HG03175 (cell line): ENCODE measurements at regions not wholly inside any gene's neighbourhood (a gene's known extent, or its start where the extent isn't known, plus 50 kb on each side); places are given as distances from the start of the nearest gene placed in this dataset.

Source experiments
- ATAC-seq: cut with Tn5 transposase; IDR thresholded peaks from one replicate; pipeline ENCODE4 v1.9.1; 2021; ENCODE audit warnings: mild to moderate bottlenecking, moderate library complexity; ENCODE audit not compliant: unreplicated experiment

DNA sequence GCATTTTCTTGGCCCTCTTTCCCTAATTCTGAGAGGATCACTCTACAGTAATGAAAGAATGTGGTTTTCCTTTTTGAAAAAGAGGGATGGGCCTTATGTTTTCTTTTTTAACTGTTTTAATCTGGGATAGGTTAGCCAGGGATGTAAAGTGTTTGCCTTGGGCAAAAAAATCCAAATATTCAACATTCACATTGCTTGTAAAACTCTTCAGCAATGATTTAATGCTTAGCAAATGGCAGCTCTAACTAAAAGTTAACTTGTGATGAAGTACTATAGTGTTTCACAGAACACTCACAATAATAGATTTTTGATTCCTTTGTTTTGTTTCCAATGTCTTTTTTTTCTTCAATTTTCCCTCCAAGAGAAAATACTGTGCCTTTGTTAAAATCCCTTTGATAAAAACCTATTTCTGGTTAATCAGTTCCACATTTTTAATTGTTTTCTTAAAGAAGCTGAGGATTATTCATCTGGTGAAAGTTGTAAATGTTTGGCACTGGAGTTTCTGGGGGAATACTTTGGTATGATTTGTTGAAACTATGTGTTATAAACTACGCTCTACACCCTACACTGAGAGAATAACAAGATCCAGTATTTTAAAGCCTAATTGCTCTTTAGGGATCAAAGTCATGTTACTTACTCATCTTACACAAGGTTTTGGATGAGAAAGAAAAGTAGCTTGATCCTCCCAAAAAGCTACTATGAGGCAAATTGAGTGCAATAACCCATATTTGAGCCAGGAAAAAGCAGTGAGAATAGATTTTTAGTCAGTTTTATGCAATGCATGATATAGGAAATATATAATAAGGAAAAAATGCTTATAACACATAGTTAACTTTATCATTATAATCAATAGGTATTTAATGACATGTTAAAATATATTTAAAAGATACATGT lies 335.8 kb downstream of the EPHA7 start:
- ATAC-seq: no peak

DNA sequence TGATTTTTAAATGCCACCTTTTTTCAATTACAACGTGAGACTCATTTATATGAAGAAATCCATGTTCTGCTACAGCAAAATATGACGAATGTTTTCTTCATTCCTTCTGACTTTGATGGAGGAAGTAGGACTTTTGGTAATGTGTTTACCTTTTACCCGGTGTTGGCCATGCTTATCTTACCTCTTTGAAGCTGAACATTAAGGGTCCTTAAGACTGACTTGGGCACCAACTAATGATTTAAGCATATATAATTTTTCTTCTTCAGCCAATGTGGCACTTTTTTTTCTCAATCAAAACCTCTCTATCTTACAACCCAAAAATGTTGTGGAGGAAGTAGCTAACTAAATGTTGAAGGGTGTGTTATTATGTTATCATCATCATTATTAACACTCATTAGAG lies 337.5 kb downstream of the EPHA7 start:
- ATAC-seq: no peak

DNA sequence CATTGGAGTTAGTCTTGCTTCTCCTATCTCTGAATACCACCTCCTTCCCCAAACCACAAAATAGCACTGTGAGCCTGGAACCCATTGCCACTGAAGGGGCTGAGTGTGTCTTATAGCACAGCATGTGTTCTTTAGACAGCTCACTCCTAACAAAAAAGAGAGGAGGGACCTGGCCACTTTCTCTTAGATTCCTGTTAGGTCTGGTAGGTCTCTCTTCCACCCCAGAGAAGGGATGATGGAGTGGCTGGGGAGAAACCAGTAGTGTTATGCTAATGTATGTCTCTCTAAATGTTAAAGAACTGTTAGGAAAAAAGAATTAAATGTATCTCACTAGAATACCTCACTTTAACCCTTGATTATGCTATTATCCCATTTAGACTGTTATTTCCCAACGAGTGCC lies 340.3 kb downstream of the EPHA7 start:
- ATAC-seq: no peak

DNA sequence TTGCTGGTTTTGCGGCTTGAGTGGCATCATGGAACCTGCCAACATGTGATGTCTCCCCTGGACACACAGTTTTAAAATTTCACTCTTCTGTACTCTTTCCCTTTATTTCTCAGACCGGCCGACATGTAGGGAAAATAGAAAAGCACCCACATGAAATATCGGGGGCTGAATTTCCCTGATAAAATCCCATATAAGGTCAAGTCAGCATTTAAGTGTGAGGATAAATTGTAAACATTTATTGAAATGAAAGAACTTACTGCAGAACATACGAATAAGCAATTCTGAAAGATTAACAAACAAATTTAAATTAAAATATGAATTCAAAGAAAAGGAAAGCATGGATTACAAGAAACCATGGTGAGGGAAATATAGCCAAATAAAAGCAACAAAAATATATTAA lies 345.5 kb downstream of the EPHA7 start:
- ATAC-seq: no peak

DNA sequence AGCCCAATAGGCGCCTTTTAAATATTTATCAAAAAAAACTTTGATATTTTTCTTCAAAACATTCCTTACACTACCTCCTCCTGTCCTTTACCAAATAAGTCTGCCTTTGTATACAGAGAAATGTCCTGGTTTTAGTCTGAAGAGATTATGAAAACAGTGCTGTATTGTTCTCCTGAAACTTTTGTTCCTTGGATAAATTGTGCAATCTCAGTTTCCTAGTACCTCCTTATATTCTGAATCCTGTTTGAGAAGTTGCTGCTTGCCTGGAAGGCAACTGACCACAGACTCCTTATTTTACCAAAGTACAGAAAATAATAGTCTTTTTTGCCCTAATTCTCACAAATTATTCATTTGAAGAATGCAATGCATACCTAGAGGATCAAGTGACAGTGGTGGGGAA lies 349.5 kb downstream of the EPHA7 start:
- no peak for ATAC-seq

DNA sequence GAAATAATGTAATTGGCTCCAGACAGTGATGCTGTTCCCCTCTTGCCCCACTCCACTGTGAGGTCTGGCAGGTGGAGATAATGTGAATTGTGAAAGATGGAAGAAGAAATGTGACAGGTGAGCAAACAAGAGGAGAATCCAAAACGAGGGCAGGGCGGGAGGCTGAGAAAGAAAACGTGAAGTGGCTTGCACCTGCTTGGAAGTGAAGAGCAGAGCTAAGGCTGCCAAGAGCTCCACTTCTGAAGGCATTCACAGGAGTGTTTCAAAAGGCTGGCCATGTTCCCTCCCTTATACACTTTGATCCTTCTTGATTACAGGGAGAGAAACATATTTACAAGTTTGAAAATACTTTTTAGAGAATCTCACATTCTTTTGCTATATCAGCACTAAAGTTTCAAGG lies 359.4 kb downstream of the EPHA7 start:
- ATAC-seq: no peak

DNA sequence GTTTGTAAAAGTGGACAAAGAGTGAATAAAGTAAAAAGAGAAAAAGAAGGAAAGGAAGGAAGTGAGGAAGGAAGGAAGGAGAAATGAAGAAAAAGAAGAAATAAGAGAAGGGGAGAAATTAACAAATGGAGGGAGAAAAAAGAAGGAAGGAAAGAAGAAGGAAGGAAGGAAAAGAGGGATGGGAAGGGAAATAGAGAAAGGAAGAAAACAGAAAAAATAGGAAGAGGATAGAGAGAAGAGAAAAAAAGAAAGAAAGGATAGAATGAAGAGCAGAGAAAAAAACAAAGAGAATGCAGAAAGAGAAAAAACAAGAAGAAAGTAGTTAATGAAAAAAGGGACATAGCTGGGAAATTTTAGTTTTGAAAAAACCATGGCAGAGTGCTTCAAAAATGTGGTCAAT lies 361.8 kb downstream of the EPHA7 start:
- no peak for ATAC-seq

DNA sequence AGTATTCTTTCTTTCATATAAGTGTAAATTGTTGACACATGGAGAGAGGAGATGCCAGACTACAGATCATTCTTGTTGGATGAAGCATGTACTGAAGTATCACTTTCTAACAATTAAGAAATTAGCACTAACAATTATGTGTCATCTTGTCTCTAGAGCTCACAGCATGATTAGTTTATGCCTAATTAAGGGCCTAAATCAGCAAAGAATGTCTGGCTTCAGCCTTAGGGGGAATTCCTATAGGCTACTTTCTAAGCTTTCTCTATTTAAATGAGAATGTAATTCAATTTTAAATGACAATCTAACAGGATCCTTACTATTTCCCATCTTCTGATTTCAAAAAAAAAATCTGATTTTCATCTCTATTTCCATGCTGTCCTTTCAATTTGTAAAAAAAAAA lies 371.0 kb downstream of the EPHA7 start:
- ATAC-seq: no peak

DNA sequence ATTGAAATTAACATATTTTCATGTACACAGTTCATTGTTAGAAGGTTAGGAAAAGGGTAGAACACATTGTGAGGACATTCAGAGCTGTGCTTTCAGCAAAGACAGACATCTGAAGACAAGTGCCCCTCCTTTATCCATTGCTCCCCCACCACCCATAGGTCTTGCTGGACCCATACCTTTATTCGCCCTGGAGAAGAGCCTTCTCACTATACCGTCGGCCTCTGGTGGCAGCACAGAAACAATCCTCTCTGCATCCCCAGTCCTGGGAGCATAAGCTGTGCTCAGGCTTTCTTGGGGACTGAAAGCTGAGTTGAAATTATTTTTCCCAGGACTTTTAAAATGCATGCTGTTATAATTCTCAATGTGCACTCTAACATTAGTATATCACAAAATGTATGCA lies 372.3 kb downstream of the EPHA7 start:
- no peak for ATAC-seq

DNA sequence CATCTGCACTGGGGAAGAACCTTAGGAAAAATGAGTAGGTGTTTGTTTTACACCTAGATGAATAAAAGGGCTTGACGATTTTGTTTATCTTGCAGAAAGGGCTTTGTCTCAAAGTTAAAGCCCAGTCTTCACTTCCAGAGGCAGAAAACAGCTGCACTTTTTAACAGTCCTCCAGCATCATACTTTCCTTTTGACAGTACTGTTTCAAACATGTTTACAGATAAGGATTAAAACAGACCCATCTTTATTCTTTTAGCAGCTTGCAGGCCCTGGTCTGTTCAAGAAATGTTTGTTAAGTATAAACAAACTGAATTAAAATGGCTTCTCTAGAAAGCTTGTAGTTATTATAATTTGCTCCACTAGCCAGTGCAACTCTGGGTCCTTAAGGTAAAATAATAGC lies 374.2 kb downstream of the EPHA7 start:
- no peak for ATAC-seq

DNA sequence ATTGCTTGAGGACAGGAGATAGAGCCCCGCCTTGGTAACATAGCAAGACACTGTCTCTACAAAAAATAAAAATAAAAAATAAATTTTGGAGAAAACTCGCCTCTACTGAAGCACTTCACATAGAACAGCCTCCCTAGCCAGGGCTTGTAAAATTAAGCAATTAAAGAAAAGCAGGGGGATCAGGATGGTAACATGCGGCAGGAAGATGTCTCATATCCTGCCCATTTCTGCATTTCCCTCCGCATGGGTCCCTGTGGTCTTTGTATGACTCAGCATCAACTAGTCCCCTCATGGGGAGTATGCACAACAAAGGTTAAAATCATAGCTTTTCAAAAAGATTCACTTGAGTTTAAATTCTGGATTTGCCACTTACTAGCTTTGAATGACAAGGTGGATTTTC lies 379.0 kb downstream of the EPHA7 start:
- ATAC-seq: no peak

DNA sequence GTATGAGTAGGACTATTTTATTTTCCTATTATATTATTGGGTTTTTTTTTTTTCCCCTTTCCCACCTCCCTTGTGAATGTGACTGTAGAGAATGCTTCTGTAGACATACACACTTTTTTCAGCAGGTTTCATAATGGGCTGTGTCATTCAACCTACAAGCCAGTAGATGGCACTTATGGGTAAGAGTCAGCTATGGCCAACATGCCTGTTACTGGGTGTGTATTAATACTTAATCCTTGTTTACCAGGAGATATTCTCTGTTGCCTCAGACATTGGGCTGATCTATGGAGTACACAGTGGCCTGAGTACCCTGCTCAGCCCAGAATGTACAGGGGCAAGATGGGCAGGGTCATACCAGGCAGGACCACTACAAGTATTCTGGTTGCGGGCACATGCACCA lies 382.5 kb downstream of the EPHA7 start:
- no peak for ATAC-seq

DNA sequence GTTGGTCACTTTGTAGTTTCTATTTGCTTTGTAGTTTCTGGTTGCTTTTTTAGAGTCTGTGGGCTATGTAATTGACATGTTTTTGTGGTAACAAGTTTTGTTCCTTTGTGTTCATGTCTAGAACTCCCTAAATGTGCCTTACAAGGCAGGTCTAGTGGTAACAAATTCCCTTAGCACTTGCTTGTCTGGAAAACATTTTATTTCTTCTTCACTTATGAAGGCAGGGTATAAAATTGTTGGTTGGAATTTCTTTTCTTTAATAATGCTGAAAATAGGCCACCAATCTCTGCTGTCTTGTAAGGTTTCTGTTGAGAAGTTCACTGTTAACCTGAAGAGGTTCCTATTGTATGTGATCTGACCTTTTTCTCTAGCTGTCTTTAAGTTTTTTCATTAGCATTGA lies 383.6 kb downstream of the EPHA7 start:
- ATAC-seq: no peak

DNA sequence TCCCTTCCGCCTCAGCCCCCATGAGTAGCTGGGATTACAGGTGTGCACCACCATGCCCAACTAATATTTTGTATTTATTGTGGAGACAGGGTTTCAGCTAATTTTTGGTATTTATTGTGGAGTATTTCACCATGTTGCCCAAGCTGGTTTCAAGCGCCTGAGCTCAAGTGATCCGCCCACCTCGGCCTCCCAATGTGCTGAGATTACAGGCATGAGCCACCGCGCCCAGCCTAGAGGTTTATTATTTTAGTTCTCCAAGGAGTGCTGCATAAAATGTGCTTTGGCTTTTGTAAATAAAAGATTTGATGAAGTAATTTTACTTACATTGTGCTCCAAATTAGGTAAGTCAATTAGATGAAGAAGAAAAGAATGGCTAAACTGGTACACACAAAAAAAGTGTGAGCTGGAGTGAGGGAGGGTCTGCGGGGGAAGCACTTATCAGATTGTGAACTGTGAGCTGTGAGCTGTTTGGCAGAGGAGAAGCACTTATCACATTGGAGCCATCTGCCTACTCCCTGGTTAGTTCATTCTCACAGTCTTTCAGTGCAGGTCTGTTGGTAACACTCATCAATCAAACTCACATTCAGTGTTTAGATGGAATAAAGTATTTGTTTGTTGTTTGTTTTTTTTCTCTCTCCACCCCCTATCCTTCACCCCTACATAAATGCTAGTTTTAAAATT lies 398.0 kb downstream of the EPHA7 start:
- no peak for ATAC-seq

DNA sequence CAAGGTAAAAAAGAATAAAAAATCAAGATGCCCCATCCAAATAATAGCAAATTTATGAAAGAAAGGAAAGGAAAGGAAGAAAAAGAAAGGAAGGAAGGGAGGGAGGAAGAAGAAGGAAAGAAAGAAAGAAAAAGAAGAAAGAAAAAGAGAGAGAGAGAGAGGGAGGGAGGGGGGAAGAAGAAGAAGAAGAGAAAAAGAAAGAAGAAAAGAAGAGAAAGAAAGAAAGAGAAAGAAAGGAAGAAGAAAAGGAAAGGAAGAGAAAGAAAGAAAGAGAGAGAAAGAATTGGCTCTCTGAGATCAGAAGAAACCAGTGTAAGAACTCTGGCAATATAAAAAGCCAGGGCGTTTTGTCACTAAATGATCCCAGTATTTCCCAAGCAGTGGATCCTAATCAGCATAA lies 401.7 kb downstream of the EPHA7 start:
- ATAC-seq: no peak

DNA sequence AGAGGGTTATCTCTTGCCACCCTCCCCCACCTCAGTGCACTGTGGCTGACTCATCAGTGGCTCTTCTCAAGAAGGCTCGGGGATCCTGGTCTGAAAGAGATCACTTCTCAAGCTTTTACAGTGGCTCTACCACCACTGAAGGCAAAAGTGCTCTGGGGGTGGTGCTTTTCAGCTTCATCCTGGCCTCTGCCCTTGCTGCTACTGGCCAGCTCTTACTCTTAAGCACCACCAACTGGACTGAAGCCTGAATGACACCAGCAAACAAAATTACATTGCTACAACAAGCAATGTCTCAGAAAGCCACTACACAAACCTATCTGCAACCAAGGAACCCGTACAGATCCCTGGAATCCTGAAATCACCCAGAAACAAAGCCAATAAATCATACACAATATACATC lies 402.1 kb downstream of the EPHA7 start:
- ATAC-seq: no peak

DNA sequence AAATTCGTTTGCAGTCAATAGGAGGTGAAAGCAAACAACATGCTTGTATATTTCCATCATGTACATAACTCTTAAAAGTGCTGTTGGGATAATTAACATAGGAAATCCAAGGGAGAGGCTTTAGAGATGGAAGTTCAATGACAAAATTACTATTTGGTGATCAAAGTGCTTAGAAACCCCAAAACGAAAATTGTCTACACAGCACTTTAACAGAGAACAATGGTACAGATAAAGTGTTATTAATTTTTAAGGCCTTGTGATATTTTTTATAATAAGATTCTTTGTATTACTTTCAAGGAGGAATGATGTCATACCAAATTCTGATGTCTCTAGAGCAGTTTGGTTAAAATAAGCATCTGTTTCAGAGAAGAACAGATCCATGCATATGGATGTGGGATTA lies 406.3 kb downstream of the EPHA7 start:
- no peak for ATAC-seq

DNA sequence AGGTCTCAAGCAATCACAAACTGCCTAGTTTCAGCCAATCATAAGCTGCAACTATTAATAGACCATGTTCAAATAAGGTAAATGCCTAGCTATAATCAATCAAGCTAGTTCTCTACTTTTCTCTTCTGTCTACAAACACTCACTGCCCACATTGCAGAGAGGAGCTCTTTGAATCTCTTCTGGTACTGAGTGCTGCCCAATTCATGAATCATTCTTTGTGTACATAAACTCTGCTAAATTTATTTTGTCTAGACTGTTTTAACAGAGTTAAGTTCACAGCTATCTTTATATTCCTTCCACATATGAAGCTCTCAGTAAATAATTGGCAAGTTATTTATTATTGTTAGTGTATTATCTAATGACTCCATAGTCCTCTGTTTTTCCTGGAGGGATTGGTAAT lies 411.0 kb downstream of the EPHA7 start:
- ATAC-seq: no peak

DNA sequence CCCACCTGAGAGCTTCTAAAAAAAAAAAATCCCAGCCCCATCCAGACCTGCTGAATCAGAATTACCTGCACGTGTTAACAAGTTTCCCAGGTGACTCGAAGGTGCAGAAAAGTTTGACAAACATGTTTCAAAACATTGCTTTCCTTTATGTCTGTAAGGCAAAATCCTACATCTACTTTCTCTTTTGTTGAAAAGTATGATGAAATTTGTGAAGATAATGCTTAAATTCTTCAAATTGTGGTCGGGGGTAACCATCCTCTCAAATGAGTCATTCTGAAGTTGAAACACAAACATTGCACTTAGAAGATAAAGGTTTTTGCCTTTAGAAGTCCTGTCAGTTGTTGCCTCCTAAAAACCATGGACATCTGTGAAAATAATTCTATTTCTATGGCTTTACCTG lies 429.7 kb downstream of the EPHA7 start:
- ATAC-seq: no peak

DNA sequence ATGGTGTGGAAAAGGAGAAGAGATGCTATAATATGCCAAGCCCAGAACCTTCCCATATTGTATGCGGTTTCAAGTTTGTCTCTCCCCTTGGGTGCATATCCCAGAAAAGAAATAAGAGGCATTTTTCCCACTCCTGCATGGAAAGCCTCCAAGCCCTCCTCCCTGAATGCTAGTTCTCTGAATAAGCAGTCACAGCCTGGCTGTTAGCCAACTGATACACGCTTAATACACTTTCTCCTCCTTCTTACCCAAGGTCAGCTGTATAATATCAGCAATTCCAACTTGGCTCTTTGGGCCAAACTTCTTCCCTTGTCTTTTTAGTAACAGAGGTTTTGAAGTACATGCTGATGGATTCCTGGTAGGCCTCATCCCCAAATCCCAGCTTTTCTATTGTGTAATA lies 440.1 kb downstream of the EPHA7 start:
- ATAC-seq: no peak

DNA sequence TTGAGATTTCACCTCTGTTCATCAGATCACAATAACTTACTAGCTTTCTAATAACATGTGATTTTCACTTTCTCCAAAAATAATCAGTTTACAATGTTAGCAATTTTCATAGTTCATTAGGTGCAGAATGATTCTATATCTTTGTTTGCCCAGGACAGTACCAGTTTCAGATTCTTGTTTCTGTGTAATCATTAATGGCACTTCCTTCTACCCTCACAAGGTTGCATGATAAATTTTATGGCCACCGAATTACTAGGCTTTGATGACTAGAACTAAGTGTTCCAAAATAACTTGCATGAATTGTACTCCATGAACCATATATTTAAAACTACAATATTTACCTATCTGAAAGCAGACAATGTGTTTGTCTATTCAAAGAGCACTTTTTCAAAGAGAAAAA lies 442.3 kb downstream of the EPHA7 start:
- peak; percentile 55 for ATAC-seq

DNA sequence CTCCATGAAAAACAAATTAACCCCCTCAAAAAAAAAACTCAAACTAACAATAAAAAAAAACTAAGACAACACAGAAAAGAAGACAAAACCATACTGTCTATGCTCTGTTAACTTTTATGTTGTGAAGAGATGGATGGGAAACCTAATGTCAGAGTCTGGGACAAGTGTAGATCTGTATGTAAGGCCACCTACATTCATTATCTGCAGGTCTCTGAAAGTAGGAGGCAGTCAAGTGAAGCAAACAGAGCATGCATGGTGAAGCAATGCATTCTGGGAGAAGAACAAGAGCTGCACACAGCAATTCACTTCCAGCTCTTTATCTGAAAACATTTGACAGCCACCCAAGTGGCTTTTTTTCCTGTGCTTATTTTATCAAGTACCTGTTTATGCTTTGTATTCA lies 452.0 kb downstream of the EPHA7 start:
- no peak for ATAC-seq

DNA sequence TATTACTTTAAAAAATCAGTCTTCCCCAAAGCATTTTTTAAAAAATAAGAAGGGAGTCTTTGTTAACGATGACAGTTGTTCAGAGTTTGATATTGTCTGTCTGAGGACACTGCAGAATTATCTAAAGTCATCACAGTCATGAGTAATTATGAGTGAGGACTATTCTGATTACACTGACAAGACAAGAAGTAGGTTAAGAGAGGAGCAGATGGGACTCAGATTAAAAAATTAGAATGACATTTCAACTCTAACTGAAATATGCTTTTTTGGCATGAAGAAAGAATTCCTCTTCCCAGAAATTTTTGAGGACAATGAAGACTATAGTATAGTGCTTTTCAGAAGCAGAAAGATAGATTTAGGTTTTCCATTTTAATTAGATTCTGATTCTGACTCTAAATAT lies 456.5 kb downstream of the EPHA7 start:
- no peak for ATAC-seq
